GM19238 (cell line): ENCODE measurements at regions not wholly inside any gene's neighbourhood (a gene's known extent, or its start where the extent isn't known, plus 50 kb on each side); places are given as distances from the start of the nearest gene placed in this dataset.
"Not testable (repeated sequence)": the region's sequence is repeated elsewhere in the genome, so short reads cannot be mapped to it uniquely, and the experiment has no call there.

Experiments used
- DNase-seq: peaks from one replicate; pipeline ENCODE4 v3.0.0; 2011; ENCODE audit warnings: low spot score; ENCODE audit not compliant: insufficient read length

DNA sequence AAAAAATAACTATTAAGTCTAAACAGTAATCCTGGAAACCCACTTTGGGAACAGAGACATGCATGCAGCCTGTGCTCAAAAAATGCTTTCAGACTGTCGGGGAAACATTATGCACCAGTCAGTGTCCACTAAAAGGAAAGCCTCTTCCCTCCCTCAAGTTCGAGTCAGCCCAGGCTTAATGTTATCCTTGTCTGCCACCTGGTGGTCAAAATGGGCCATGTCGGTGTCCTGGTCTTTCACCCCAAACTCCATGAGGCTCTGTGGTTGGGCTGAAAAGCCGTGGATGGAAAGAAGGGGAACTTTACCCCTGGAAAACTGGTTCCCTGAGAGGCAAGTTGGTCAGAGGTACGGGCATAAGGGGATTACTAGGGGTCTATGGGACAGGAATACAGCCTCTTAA is 88.4 kb upstream of the ZNF492 start:
- DNase-seq, result peak; percentile 5

DNA sequence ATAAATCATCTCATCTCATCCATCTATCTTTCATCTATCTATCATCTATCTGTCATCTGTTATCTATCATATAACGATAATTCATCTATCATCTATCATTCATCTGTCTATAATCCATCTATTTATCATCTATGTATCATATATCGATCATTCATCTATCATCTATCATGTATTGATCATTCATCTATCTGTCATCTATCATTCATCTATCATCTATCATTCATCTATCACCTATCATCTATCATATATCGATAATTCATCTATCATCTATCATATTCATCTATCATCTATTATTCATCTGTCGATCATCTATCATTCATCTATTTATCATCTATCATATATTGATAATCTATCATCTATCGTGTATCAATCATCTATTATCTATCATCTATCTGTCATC is 100.4 kb upstream of the ZNF492 start:
- DNase-seq, result no peak

DNA sequence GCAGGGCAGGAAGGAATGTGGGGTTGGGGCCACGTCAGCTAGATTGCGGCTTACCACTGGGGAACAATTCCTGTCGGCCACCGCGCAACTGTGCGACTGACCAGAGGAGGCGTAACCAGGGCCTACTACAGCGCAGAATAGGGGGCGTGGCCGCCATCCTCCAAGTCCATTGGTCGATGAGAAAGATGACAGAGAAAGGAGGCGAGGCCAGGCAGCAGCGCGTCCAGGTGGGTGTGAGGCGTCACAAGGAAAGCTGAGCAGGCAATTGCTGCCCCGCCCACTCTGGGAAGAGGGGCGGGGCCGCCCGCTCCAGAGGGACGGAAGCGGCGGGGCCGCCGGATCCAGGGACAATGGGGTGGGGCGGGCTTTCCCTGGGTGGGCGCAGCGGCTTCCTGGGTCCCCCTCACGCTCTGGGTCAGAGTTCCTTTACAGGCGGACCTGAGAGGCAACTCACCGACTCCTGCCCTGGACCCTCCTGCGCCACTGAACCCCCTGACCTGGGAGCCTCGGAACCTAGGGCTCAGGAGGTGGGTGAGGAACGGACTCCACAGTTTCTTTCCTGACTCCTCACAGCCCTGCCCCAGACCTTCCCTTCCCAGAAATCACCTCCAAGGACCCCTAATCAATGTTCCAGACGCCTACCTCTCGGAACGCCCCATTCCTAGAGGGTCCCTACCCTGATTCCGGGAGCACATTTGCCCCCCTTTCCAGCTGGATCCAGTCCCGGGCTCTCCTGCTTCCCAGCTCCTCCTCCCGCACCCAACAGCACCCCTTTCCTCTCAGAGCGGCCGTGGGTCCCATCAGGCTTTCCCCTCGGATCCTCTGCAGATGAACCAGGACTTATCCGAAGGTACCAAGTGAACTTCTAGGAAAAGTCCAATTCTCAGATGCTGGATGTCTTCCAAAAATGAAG is 101.5 kb upstream of the ZNF492 start:
- no peak for DNase-seq

DNA sequence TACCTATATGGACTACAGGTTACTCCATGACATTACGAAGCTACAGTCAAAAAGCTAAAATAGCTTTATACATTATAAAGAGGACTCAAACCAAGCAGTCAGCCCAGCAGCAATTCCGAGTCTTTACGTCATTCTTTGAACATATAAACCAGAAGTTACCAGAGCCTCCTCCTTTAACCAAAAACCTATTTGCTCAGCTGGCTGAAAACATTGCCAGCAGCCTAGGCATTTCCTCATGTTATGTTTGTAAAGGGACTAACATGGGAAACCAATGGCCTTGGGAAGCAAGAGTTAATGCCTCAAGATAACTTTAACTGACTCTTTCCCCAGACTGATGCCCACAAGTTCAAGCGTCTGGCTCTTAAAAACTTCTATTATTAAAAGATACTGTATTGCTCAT is 104.1 kb upstream of the ZNF492 start:
- no peak for DNase-seq

DNA sequence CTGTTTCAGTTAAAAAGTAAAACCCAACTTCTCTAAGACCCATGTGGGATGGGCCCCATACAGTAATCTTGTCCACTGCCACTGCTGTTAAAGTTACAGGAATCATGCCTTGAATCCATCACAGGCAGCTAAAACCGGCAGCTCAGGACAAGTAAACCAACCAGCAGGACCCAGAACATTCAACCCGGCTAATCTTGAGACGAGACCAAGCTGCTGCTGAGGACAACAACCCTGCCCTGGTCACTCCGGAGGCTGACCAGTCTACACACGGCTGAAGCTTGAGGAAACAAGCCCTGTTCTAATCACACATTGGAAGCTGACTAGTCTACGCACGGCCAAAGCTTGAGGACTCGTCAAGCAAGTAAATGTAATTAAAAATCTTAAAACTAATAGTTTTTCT is 105.2 kb upstream of the ZNF492 start:
- DNase-seq, result no peak

DNA sequence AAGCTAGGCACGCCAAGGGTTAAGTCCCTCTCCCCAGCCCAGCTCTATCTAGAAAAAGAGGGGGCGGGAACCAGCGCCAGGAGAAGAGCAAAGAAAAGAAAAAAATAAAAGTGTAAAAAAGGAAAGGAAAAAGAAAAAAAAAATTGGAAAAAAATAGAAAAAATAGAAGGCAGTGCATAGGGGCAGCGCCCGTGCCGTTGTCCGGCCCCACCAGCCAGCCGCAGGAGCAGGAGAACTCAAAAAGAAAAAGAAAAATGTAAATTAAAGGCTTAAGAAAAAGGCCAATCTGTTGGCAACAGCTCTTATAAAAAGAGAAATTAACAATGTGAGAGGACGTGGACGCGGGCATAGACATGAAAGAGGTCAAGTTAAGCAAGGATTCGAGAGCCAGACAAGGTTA is 105.4 kb upstream of the ZNF98 start:
- no peak for DNase-seq

DNA sequence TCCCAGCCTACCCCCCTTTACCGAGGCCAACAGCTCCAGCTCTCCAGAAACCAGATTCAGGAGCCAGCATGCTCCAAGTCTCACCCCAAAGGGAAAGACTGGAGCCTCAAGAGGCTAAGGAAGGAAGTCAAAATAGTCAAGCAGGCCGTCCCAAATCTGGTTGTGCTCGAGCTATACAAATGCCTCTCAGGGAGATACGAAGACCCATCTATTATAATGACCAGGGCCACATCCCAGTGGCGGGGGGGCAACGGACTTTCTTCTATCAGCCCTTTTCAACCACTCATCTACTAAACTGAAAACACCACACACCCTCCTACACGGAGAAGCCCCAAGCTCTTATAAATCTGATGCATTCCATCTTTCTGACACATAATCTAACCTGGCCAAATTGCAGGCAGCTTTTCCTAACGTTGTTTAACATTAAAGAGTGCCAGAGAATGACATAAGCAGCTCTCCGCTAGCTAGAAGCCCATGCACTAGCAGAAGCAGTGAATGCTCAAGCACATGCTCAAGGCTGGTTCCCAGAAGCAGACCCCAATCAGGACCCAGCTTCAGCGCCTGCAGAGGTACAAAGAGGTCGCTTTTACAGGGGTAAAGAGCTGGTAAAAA is 104.6 kb upstream of the ZNF98 start:
- DNase-seq, result no peak

DNA sequence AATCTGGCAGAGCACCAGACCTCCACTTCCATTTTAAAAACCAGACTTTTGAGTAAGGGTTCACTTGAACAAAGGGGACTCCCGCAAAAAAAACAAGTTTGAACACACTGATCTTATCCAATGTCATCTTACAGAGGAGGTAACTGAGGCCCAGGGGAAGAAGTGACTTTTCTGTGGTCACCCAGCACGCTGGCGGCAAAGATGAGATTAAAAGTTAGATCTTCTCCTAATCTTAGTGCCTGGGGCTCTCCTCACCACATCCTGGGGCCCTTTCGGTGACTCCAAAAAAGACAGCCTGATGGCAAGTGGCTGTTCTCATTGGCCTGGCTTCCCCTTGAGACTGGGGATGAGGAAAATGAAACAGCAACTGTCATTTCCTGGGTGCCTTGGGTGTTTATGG is 101.8 kb upstream of the ZNF98 start:
- no peak for DNase-seq

DNA sequence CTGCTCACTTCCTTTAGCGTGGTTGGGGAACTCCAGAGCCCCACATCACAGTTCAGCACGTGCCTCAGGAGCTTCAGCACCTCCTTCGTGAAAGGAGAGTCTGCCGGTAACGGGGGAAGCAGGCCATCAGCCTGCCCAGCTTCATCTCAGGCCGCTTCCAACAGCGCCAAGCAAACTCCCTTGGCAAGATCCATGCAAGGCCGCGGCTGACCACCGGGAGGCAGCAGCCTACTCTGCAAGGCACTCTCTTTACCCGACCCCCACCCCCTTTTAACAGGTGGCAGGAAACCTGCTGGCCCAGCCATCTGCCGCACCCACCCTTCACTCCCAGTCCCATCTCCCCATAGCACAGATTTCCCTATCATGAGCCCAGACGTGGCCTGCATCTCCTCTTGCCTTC is 97.4 kb upstream of the ZNF98 start:
- not testable (repeated sequence) for DNase-seq

DNA sequence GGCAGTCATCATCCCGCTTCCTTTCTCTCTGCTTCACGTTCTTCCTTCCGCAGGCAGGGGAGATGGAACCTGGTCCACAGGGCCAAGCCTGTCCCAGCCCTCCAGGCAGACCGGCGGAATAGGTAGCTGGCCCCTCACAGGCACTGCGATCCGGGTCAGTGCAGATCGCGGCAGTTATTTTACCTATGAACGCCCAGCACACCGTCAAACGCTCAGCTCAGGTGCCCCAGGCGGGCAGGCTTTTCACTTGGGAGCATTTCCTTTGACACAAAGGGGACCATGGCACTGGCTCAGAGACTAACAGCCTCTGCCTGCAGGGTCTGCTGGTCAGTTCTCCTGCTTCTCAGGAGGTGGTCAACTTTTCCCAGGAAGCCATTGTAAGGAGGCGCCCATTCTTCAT is 97.0 kb upstream of the ZNF98 start:
- DNase-seq, result no peak

DNA sequence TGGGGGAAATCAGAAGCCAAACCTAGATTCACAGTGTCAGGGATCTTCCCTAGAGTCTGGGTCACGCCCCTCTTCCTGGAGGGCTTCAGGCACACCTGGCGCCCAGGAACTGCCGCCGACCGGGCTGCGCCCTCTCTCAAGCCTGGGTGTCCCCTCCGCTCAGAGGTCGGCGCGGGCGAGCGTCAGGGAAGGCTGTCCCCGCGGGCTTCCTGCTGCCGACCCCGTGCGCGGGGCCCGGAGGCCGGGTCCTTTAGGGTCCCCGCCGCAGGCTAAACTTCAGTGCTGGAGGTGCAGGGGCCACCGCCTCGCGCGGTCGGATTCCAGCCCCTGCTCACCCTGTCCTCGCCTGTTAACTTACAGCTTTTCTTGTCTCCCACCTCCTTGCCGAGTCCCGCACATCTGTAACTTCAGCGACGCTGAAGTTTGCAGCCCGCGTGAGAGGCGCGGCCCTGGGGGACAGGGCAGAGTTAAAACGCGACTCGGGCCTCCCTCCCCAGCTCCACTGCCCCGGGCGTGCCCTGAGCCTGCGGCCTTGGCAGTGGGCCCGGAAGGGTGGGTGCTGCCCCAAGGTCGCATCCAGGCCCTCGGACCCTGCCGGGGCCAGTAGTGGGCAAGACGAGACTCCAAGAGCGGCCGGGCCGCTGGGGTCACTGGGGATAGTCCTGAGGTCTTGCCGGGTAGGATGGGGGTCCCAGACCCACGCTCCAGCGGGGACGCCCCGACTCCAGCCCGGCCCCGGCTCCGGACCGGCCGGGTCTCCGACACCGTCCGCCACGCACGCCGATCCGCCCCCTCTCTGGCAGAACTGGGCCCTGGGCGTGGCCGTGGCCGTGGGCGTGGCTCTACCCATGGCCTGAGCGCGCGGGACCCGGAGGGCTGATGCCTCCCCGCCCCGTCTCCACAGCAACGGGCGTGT is 95.6 kb upstream of the ZNF98 start:
- DNase-seq, result no peak

DNA sequence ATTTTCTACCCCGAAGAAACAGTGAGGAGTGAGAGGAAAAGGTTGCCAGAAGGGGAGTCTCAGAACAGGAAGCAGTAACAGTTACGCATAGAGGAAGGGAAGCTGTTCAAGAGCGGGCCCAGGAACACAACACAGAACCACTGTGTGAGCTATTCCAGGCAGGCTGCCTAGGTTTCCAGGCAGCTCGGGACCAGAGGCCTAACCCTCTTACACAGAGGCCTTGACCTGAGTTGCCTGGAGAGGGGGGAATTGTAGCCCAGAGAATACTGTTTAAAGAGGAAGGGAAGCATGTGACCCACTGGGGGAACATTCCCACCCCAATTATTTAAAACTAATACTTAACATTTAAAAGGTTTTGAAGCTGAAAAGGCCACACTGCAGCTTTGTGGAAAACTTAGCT is 93.3 kb upstream of the ZNF98 start:
- DNase-seq, result no peak

DNA sequence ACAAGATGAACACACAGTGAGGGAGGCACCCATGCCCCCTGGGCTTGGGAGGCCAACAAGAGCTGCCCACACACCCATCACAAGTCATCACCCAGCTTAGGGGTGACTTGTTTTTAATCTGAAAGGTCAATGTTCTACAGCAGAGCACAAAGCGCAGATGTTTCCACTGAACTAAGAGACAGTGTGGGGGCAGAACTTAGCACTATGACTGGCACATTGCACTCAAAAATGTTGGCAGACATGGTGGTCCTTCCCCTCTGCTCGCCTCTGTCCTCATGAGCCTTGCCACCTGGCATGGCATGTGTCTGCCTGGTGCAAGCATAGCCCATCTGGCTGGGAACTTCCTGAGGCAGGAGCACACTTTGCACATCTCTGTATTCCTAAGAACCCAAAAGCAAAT is 81.4 kb upstream of the ZNF98 start:
- DNase-seq, result no peak

DNA sequence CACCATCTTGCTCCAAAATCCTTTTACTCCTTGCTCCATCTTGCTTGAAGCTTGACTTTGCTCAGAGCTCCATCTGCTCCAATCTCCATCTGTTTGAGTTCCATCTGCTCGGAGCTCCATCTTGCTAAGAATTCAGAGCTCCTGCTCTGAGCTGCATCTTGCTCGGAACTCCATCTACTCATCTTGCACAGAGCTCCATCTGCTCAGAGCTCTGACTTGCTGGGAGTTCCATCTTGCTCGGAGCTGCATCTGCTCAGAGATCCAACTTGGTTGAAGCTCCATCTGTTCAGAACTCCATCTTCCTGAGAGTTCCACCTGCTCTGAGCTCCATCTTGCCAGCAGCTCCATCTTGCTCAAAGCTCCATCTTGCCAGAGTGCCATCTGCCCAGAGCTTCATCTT is 80.6 kb upstream of the ZNF98 start:
- DNase-seq, result no peak

DNA sequence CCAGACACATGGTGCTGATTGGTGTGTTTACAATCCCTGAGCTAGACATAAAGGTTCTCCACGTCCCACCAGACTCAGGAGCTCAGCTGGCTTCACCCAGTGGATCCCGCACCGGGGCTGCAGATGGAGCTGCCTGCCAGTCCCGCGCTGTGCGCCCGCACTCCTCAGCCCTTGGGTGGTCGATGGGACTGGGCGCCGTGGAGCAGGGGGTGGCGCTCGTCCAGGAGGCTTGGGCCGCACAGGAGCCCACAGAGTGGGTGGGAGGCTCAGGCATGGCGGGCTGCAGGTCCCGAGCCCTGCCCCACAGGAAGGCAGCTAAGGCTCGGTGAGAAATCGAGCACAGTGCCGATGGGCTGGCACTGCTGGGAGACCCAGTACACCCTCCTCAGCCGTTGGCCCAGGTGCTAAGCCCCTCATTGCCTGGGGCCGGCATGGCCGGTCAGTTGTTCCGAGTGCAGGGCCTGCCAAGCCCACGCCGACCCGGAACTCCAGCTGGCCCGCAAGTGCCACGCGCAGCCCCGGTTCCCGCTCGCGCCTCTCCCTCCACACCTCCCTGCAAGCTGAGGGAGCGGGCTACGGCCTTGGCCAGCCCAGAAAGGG is 76.8 kb upstream of the ZNF98 start:
- not testable (repeated sequence) for DNase-seq

DNA sequence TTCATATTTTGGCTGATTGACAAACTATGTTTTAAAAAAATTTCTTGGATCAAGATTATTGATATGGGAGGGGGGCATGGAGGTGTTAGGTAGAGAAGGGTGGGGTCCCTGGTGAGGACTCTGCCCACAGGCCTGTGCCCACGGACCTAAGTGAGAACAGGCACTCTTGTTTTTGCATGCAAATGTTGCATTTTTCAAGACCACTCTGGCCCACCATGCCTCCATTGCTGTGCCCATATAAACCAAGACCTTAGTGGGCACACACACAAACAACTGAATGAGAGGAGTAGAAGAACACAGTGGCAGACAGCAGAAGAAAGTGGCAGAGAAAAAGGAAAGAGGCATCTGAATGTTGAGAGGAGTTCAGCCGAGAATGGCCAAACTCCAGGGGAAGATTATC is 69.6 kb upstream of the ZNF98 start:
- DNase-seq, result no peak

DNA sequence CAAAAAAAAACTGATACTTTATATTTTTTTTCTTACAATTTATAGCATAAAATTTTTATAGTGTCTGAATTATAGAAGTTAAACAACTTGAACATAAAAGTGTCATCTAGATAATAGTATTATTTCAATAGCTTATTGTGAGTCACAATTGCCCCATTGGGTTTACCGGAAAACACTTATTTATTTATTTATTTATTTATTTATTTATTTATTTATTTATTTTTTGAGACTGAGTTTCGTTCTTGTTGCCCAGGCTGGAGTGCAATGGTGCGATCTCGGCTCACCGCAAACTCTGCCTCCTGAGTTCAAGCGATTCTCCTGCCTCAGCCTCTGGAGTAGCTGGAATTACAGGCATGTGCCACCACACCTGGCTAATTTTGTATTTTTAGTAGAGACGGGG is 61.4 kb upstream of the ZNF98 start:
- not testable (repeated sequence) for DNase-seq

DNA sequence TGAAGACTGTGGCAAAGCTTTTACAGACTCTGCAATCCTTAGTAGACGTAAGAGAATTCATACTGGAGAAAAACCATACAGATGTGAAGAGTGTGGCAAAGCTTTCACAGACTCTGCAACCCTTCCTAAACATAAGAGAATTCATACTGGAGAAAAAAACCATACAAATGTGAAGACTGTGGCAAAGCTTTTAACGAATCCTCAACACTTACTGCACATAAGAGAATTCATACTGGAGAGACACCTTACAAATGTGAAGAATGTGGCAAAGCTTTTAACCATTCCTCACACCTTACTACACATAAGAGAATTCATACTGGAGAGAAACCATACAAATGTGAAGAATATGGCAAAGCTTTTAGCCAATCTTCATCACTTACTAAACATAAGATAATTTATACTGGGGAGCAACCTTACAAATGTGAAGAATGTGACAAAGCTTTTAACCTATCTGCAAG is 50.1 kb upstream of the ZNF98 start:
- no peak for DNase-seq
